Stimulated activated CD8-positive, alpha-beta memory T cell treated with anti-CD3 and anti-CD28 coated beads, Interleukin-2, amount 100 ng/mL, for 1 hour (primary cell): ENCODE measurements at regions not wholly inside any gene's neighbourhood (a gene's known extent, or its start where the extent isn't known, plus 50 kb on each side); places are given as distances from the start of the nearest gene placed in this dataset.
"Not testable (repeated sequence)": the region's sequence is repeated elsewhere in the genome, so short reads cannot be mapped to it uniquely, and the experiment has no call there.

Experiments
- DNase-seq, 2 donors: peaks; one replicate each; pipeline ENCODE4 v3.0.0-alpha.2; 2020; ENCODE audit warnings: low read depth in 2 of 2

- no peak for DNase-seq
Measured at GRCh38 chr15:58295637-58296215, 136.1 kb upstream of the LIPC start.

GRCh38 chr15:58296276-58296675, 135.5 kb upstream of the LIPC start:
- no peak for DNase-seq

- DNase-seq = no peak
Measured at GRCh38 chr15:58297639-58298038, 134.2 kb upstream of the LIPC start.

- no peak for DNase-seq
Measured at GRCh38 chr15:58298879-58299850, 132.6 kb upstream of the LIPC start.

- no peak for DNase-seq
Measured at GRCh38 chr15:58302832-58303231, 129.0 kb upstream of the LIPC start.

- no peak for DNase-seq
Measured at GRCh38 chr15:58303236-58303635, 128.6 kb upstream of the LIPC start.

GRCh38 chr15:58306591-58307312, 125.0 kb upstream of the LIPC start:
- DNase-seq = no peak

GRCh38 chr15:58307313-58307961, 124.4 kb upstream of the LIPC start:
- no peak for DNase-seq

GRCh38 chr15:58308742-58309355, 122.9 kb upstream of the LIPC start:
- no peak for DNase-seq

- no peak for DNase-seq
Measured at GRCh38 chr15:58309963-58310928, 121.5 kb upstream of the LIPC start.

- DNase-seq = no peak
Measured at GRCh38 chr15:58311556-58311955, 120.2 kb upstream of the LIPC start.

- DNase-seq = no peak
Measured at GRCh38 chr15:58312031-58312430, 119.8 kb upstream of the LIPC start.

GRCh38 chr15:58313304-58313703, 118.5 kb upstream of the LIPC start:
- no peak for DNase-seq

GRCh38 chr15:58313810-58314592, 117.8 kb upstream of the LIPC start:
- DNase-seq = no peak

GRCh38 chr15:58314593-58315216, 117.1 kb upstream of the LIPC start:
- DNase-seq = no peak

- no peak for DNase-seq
Measured at GRCh38 chr15:58318517-58318916, 113.3 kb upstream of the LIPC start.

- no peak for DNase-seq
Measured at GRCh38 chr15:58321034-58321433, 110.8 kb upstream of the LIPC start.

GRCh38 chr15:58322253-58322652, 109.5 kb upstream of the LIPC start:
- DNase-seq = no peak

- DNase-seq = not testable (repeated sequence)
Measured at GRCh38 chr15:58323321-58323720, 108.5 kb upstream of the LIPC start.
